OCI-LY1 (cell line): ENCODE measurements at regions not wholly inside any gene's neighbourhood (a gene's known extent, or its start where the extent isn't known, plus 50 kb on each side); places are given as distances from the start of the nearest gene placed in this dataset.

Experiments used
- H2AFZ ChIP-seq: fragments of 200-600 bp; sonication (generic), shearing (Covaris generic); 2 replicates; pipeline ENCODE4 v1.6.0; 2014; ENCODE audit warnings: antibody characterized with exemption, mild to moderate bottlenecking, low read length
- H3F3A ChIP-seq: fragments of 200-600 bp; sonication (generic), shearing (Covaris generic); 2 replicates; pipeline ENCODE4 v1.6.0; 2014; ENCODE audit warnings: mild to moderate bottlenecking, antibody characterized with exemption, low read length, moderate library complexity; ENCODE audit not compliant: insufficient read depth
- H3K27ac ChIP-seq: fragments of 200-600 bp; sonication (generic); 2 replicates; pipeline ENCODE4 v1.5.1; 2014; ENCODE audit warnings: low read length, mixed run types, mild to moderate bottlenecking, low read depth; ENCODE audit not compliant: poor library complexity, severe bottlenecking
- H3K27me3 ChIP-seq: fragments of 200-600 bp; sonication (generic); 2 replicates; pipeline ENCODE4 v1.6.0; 2014; ENCODE audit warnings: antibody characterized with exemption, mild to moderate bottlenecking, low read length, moderate library complexity; ENCODE audit not compliant: insufficient read depth
- H3K36me3 ChIP-seq: fragments of 200-600 bp; sonication (generic); 2 replicates; pipeline ENCODE4 v1.6.1; 2014; ENCODE audit warnings: mild to moderate bottlenecking, antibody characterized with exemption, low read length, moderate library complexity, mixed read lengths; ENCODE audit not compliant: insufficient read depth
- H3K4me1 ChIP-seq: fragments of 200-600 bp; sonication (generic); 2 replicates; pipeline ENCODE4 v1.5.1; 2014; ENCODE audit warnings: mild to moderate bottlenecking, low read length, moderate library complexity; ENCODE audit not compliant: insufficient read depth, severe bottlenecking
- H3K4me2 ChIP-seq: fragments of 200-600 bp; sonication (generic), shearing (Covaris generic); 2 replicates; pipeline ENCODE4 v1.6.1; 2014; ENCODE audit warnings: low read length
- H3K4me3 ChIP-seq: fragments of 200-600 bp; sonication (generic); 2 replicates; pipeline ENCODE4 v1.5.1; 2014; ENCODE audit warnings: low read length, low read depth, mild to moderate bottlenecking, mixed read lengths; ENCODE audit not compliant: poor library complexity, severe bottlenecking
- H3K79me2 ChIP-seq: fragments of 200-600 bp; shearing (Covaris generic); 2 replicates; pipeline ENCODE4 v1.6.1; 2016; ENCODE audit warnings: mixed run types, low read length, mixed read lengths; ENCODE audit not compliant: insufficient read depth
- H3K9ac ChIP-seq: fragments of 200-600 bp; sonication (generic), shearing (Covaris generic); 2 replicates; pipeline ENCODE4 v1.6.1; 2014; ENCODE audit warnings: mild to moderate bottlenecking, low read length, mixed read lengths
- H3K9me2 ChIP-seq: fragments of 200-600 bp; sonication (generic), shearing (Covaris generic); 2 replicates; pipeline ENCODE4 v1.6.1; 2014; ENCODE audit warnings: low read depth, mild to moderate bottlenecking, low read length, mixed read lengths
- H3K9me3 ChIP-seq: fragments of 200-600 bp; shearing (Covaris generic); 2 replicates; pipeline ENCODE4 v1.6.1; 2014; ENCODE audit warnings: low read length, mixed read lengths
- H4K20me1 ChIP-seq: fragments of 200-600 bp; sonication (generic), shearing (Covaris generic); 2 replicates; pipeline ENCODE4 v1.6.0; 2016; ENCODE audit warnings: mild to moderate bottlenecking, low read length; ENCODE audit not compliant: insufficient read depth
- CTCF ChIP-seq: fragments of 200-600 bp; sonication (generic), shearing (Covaris generic); IDR thresholded peaks from 2 replicates; pipeline ENCODE4 v1.5.1; 2017; ENCODE audit warnings: mild to moderate bottlenecking, antibody characterized with exemption, low read length, moderate library complexity, mixed read lengths
- EZH2 ChIP-seq: fragments of 200-600 bp; sonication (generic), shearing (Covaris generic); IDR thresholded peaks from 2 replicates; pipeline ENCODE4 v1.8.0; 2017; ENCODE audit warnings: borderline replicate concordance, mixed run types, mild to moderate bottlenecking, antibody characterized with exemption, low read length, moderate library complexity, mixed read lengths

DNA sequence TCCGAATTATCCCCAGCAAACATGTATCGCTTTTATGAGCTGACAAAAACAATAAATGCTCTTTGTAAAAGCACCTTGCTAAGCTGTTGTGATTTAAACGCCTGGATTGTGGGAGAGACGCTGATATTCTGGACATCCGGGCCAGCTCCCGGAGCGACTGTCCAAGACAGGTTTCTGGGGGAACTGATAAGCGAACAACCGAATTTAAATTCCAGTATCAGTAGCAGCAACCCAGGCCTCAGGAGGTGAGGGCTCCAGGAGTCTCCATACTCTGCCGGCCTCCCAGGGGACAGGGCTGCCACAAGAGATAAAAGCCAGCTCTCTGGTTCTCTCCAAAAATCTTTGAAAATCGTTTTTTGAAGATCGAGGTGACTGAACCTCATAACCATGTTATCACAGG is 50.3 kb upstream of the VSTM2B start:
- Histone ChIP-seq H3K36me3 (no peaks in the 10 kb centered on the region), H3F3A (no peaks in the 10 kb centered on the region), H3K9me3 (no peaks in the 10 kb centered on the region), H3K27ac (no peak overlapping the region), H3K79me2 (no peaks in the 10 kb centered on the region), H3K9ac (no peak overlapping the region), H4K20me1 (no peaks in the 10 kb centered on the region), H3K9me2 (no peaks in the 10 kb centered on the region), H2AFZ (no peak overlapping the region), H3K4me1 (no peaks in the 10 kb centered on the region), H3K4me2 (no peak overlapping the region), H3K27me3 (no peaks in the 10 kb centered on the region), H3K4me3 (no peak overlapping the region)
- TF ChIP-seq EZH2, result no peak
- no peak for TF ChIP-seq CTCF
